GM18858 (cell line): ENCODE measurements at regions not wholly inside any gene's neighbourhood (a gene's known extent, or its start where the extent isn't known, plus 50 kb on each side); places are given as distances from the start of the nearest gene placed in this dataset.
"Not testable (repeated sequence)": the region's sequence is repeated elsewhere in the genome, so short reads cannot be mapped to it uniquely, and the experiment has no call there.

ENCODE experiments used
- ATAC-seq: cut with Tn5 transposase; IDR thresholded peaks from one replicate; pipeline ENCODE4 v1.9.1; 2021; ENCODE audit not compliant: unreplicated experiment

GRCh38 chr11:116352881-116353280 is 419.9 kb downstream of the BUD13 start:
- ATAC-seq: no peak

- no peak for ATAC-seq
Measured at GRCh38 chr11:116348226-116348625, 424.6 kb downstream of the BUD13 start.

- no peak for ATAC-seq
Measured at GRCh38 chr11:116345575-116345974, 427.2 kb downstream of the BUD13 start.

- no peak for ATAC-seq
Measured at GRCh38 chr11:116344601-116345000, 428.2 kb downstream of the BUD13 start.

GRCh38 chr11:116343270-116343669 is 429.5 kb downstream of the BUD13 start:
- no peak for ATAC-seq

GRCh38 chr11:116342148-116342547 is 430.6 kb downstream of the BUD13 start:
- no peak for ATAC-seq

GRCh38 chr11:116339306-116340098 is 433.3 kb downstream of the BUD13 start:
- no peak for ATAC-seq

GRCh38 chr11:116338500-116338899 is 434.3 kb downstream of the BUD13 start:
- ATAC-seq: not testable (repeated sequence)

GRCh38 chr11:116336540-116336939 is 436.2 kb downstream of the BUD13 start:
- ATAC-seq: no peak

GRCh38 chr11:116335891-116336290 is 436.9 kb downstream of the BUD13 start:
- ATAC-seq: no peak

GRCh38 chr11:116335078-116335477 is 437.7 kb downstream of the BUD13 start:
- no peak for ATAC-seq

GRCh38 chr11:116334596-116334995 is 438.2 kb downstream of the BUD13 start:
- ATAC-seq: no peak

- no peak for ATAC-seq
Measured at GRCh38 chr11:116333001-116333535, 439.7 kb downstream of the BUD13 start.

GRCh38 chr11:116332391-116332790 is 440.4 kb downstream of the BUD13 start:
- ATAC-seq: no peak

GRCh38 chr11:116331381-116331780 is 441.4 kb downstream of the BUD13 start:
- no peak for ATAC-seq

- ATAC-seq: no peak
Measured at GRCh38 chr11:116330439-116331185, 442.2 kb downstream of the BUD13 start.

GRCh38 chr11:116329354-116330090 is 443.3 kb downstream of the BUD13 start:
- no peak for ATAC-seq

- no peak for ATAC-seq
Measured at GRCh38 chr11:116328851-116329250, 443.9 kb downstream of the BUD13 start.

- ATAC-seq: no peak
Measured at GRCh38 chr11:116328391-116328790, 444.4 kb downstream of the BUD13 start.

GRCh38 chr11:116326146-116326545 is 446.6 kb downstream of the BUD13 start:
- no peak for ATAC-seq

GRCh38 chr11:116325247-116325646 is 447.5 kb downstream of the BUD13 start:
- no peak for ATAC-seq
